ENCODE measurements at regions not wholly inside any gene's neighbourhood (a gene's known extent, or its start where the extent isn't known, plus 50 kb on each side); places are given as distances from the start of the nearest gene placed in this dataset.

- DNase-seq (ENCODE audit: low read depth, low spot score) (no peak), FAIRE-seq (no peak)
- POLR2A ChIA-PET: no interaction called here
- intact Hi-C loops (cut with micrococcal nuclease) (no loop called here), dilution Hi-C loops (cut with MboI; ENCODE audit: extremely low pct_ligation_motif_present, low sequenced_read_pairs) (no loop called here)
- Histone ChIP-seq H3K4me2 (ENCODE audit: insufficient read depth, low read length) (no peak overlapping the region), H3K27me3 (ENCODE audit: control insufficient read depth in 2 of 2, insufficient read depth in 2 of 2, low read length in 2 of 2) (no peaks in the 10 kb centered on the region), H3K27ac (ENCODE audit: insufficient read depth, low read depth, low read length) (no peak overlapping the region), H3K4me3 (replicated peaks in 1 of 3; ENCODE audit: insufficient read depth in 1 of 3, low read depth in 1 of 3, low read length in 3 of 3) (no peak overlapping the region), H3K9me3 (replicated peaks; ENCODE audit: control insufficient read depth, insufficient read depth, low read length) (no peaks in the 10 kb centered on the region), H3K79me2 (ENCODE audit: control insufficient read depth, insufficient read depth, low read length) (no peaks in the 10 kb centered on the region), H2AFZ (ENCODE audit: low read depth, low read length) (no peak overlapping the region), H4K20me1 (replicated peaks; ENCODE audit: control insufficient read depth, extremely low read depth, insufficient read depth, low read length) (no peaks in the 10 kb centered on the region), H3K9me1 (replicated peaks; ENCODE audit: control insufficient read depth, extremely low read depth, insufficient read depth, low read length) (no peaks in the 10 kb centered on the region), H3K36me3 (ENCODE audit: control insufficient read depth in 2 of 2, extremely low read depth in 1 of 2, insufficient read depth in 2 of 2, low read length in 2 of 2) (no peaks in the 10 kb centered on the region), H3K9ac (replicated peaks; ENCODE audit: extremely low read depth, insufficient read depth, low read length) (no peak overlapping the region), H3K4me1 (ENCODE audit: control insufficient read depth, extremely low read depth, insufficient read depth, low read length) (no peaks in the 10 kb centered on the region)
- TF ChIP-seq POLR2A (IDR thresholded peaks at IDR 0.05; ENCODE audit: low read depth, low read length) (no peak), EZH2 (IDR thresholded peaks at IDR 0.05; ENCODE audit: borderline replicate concordance, low read depth, low read length, severe bottlenecking) (no peak), FOS (IDR thresholded peaks at IDR 0.05; ENCODE audit: borderline replicate concordance, insufficient read depth, low read length) (no peak)
- TF ChIP-seq, protein P1, sequence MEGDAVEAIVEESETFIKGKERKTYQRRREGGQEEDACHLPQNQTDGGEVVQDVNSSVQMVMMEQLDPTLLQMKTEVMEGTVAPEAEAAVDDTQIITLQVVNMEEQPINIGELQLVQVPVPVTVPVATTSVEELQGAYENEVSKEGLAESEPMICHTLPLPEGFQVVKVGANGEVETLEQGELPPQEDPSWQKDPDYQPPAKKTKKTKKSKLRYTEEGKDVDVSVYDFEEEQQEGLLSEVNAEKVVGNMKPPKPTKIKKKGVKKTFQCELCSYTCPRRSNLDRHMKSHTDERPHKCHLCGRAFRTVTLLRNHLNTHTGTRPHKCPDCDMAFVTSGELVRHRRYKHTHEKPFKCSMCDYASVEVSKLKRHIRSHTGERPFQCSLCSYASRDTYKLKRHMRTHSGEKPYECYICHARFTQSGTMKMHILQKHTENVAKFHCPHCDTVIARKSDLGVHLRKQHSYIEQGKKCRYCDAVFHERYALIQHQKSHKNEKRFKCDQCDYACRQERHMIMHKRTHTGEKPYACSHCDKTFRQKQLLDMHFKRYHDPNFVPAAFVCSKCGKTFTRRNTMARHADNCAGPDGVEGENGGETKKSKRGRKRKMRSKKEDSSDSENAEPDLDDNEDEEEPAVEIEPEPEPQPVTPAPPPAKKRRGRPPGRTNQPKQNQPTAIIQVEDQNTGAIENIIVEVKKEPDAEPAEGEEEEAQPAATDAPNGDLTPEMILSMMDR (IDR thresholded peaks at IDR 0.05; ENCODE audit: extremely low read depth in 1 of 2, insufficient read depth in 1 of 2, low read depth in 1 of 2, low read length in 2 of 2): no peak
- no TSS peak for BruUV-seq (replicated peaks)
- CTCF ChIA-PET: interaction anchor here (0.9 to 1.4 kb wide), 3 partner anchors 16 to 262 kb away, joined by 5 to 6 read pairs (median 5); no protein-coding TSS in a partner anchor
Observed at GRCh38 chr5:173556142-173557028, 60.1 kb downstream of the BOD1 start.
